T-helper 17 cell (primary cell): ENCODE measurements at regions not wholly inside any gene's neighbourhood (a gene's known extent, or its start where the extent isn't known, plus 50 kb on each side); places are given as distances from the start of the nearest gene placed in this dataset.
"Not testable (repeated sequence)": the region's sequence is repeated elsewhere in the genome, so short reads cannot be mapped to it uniquely, and the experiment has no call there.

ENCODE experiments used
- ATAC-seq: fragments of 150-1000 bp; cut with Tn5 transposase; 2 replicates; pipeline ENCODE4 v1.10.0; 2021; ENCODE audit warnings: mild to moderate bottlenecking, moderate library complexity
- DNase-seq, 3 donors: peaks; one replicate each; pipeline versions ENCODE4 v3.0.0 to v3.0.0-alpha.2; 2020 to 2021
- H3K9me3 ChIP-seq: one replicate; pipeline ENCODE4 v1.7.0; 2013; ENCODE audit warnings: low read length, mild to moderate bottlenecking; ENCODE audit not compliant: control insufficient read depth, poor library complexity, severe bottlenecking
- H3K27ac Mint-ChIP-seq: one replicate; pipeline ENCODE4 v1.8.0; 2022; ENCODE audit warnings: mild to moderate bottlenecking, moderate library complexity, mixed read lengths
- H3K27me3 Mint-ChIP-seq: one replicate; pipeline ENCODE4 v1.8.0; 2022; ENCODE audit warnings: mixed read lengths
- H3K36me3 Mint-ChIP-seq: one replicate; pipeline ENCODE4 v1.8.0; 2022; ENCODE audit warnings: low read depth, mixed read lengths
- H3K4me1 Mint-ChIP-seq: one replicate; pipeline ENCODE4 v1.8.0; 2022; ENCODE audit warnings: mild to moderate bottlenecking, mixed read lengths
- H3K4me3 Mint-ChIP-seq: one replicate; pipeline ENCODE4 v1.8.0; 2022; ENCODE audit warnings: mild to moderate bottlenecking, moderate library complexity, mixed read lengths

- H3K27ac Mint-ChIP-seq, result no peak overlapping the region
- no peaks in the 10 kb centered on the region for H3K4me1 Mint-ChIP-seq
Observed at GRCh38 chr11:69869311-69869939, 50.2 kb upstream of the FGF3 start.

DNA sequence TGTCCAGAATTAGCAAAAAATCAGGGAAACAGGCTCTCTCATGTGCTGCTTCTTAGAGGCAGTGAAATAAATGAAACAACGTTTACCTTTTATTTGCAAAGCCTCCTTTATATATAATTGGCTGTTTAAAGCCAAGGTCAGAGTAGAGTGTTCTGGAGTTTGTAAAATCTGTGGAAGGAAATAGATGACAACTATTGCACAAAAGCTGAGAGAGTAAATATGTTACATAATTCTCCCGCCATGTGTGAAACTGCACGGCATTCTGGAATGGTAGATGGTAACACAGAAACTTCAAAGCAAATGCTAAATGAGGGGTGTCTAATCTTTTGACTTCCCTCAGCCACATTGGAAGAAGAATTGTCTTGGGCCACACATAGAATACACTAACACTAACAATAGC, 51.5 kb upstream of the FGF3 start:
- H3K9me3 ChIP-seq, result no peaks in the 10 kb centered on the region
- ATAC-seq (no peak), DNase-seq (no peak)
- H3K4me3 Mint-ChIP-seq, result no peak overlapping the region
- H3K27me3 Mint-ChIP-seq, result peaks cover 38% of the 10 kb centered on the region
- H3K36me3 Mint-ChIP-seq, result peaks cover 4% of the 10 kb centered on the region
- H3K4me1 Mint-ChIP-seq, result no peaks in the 10 kb centered on the region
- H3K27ac Mint-ChIP-seq, result no peak overlapping the region

More at GRCh38 chr11:69869311-69869939, 50.2 kb upstream of the FGF3 start:
- Mint-ChIP-seq H3K27me3 (peaks cover 42% of the 10 kb centered on the region), H3K36me3 (peaks cover 5% of the 10 kb centered on the region), H3K4me3 (no peak overlapping the region)
- no peak for DNase-seq
- ATAC-seq, result no peak
- no peaks in the 10 kb centered on the region for H3K9me3 ChIP-seq

GRCh38 chr11:69873166-69874077, 54.2 kb upstream of the FGF3 start:
- no peaks in the 10 kb centered on the region for H3K9me3 ChIP-seq
- Mint-ChIP-seq H3K27me3 (peaks cover 31% of the 10 kb centered on the region), H3K36me3 (peaks cover 4% of the 10 kb centered on the region), H3K4me3 (no peak overlapping the region), H3K27ac (no peak overlapping the region), H3K4me1 (no peaks in the 10 kb centered on the region)
- ATAC-seq (no peak), DNase-seq (no peak)

DNA sequence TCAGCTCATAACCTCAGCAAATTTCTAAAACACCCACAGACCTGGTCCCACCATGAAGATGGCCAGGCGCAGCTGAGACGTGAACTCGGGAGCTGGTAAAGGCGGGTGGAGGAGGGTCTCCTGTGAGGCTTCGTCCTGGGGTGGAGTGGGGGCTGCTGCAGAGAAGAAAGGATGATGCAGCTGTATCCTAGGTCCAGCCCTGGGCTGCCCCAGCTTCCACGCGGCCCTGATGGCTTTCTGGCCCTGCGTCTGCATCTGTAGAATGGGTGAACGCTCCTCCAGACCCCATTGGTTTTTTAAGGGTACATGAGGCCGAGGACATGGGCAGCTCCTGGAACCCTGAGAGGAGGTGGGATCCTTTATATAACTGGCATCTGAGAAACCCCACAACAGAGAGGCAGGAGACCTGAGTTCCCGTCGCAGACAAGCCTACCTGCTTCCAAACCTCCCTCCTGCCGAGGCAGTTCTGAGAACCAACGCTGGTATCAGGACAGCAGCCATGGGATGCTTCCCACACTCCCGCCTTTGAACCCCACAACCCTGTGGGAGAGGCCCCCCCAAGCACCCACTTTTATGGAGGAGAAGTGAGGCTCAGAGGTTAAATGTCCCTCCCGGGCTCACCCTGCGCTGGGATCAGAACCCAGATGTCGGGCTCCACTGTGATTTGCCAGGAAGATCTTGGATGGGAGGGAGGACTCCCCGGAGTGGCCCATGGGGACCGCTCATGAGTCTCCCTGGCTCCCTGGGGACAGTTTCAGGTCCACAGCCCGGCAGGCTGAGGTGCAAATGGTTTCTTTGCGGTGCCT, 55.2 kb upstream of the FGF3 start:
- H3K27me3 Mint-ChIP-seq, result peaks cover 29% of the 10 kb centered on the region
- ATAC-seq (no peak), DNase-seq (no peak)
- no peaks in the 10 kb centered on the region for H3K9me3 ChIP-seq
- H3K4me3 Mint-ChIP-seq, result no peak overlapping the region
- no peaks in the 10 kb centered on the region for H3K4me1 Mint-ChIP-seq
- H3K36me3 Mint-ChIP-seq, result peaks cover 4% of the 10 kb centered on the region
- no peak overlapping the region for H3K27ac Mint-ChIP-seq

- no peaks in the 10 kb centered on the region for H3K9me3 ChIP-seq
- DNase-seq (no peak), ATAC-seq (no peak)
- Mint-ChIP-seq H3K4me1 (no peaks in the 10 kb centered on the region), H3K27me3 (peaks cover 26% of the 10 kb centered on the region), H3K36me3 (peaks cover 4% of the 10 kb centered on the region), H3K27ac (no peak overlapping the region), H3K4me3 (no peak overlapping the region)
Observed at GRCh38 chr11:69874984-69875624, 55.9 kb upstream of the FGF3 start.

GRCh38 chr11:69876013-69876412, 56.8 kb upstream of the FGF3 start:
- DNase-seq (no peak), ATAC-seq (no peak)
- H3K9me3 ChIP-seq, result no peaks in the 10 kb centered on the region
- Mint-ChIP-seq H3K27me3 (peaks cover 28% of the 10 kb centered on the region), H3K27ac (no peak overlapping the region), H3K4me1 (no peaks in the 10 kb centered on the region), H3K4me3 (no peak overlapping the region), H3K36me3 (peaks cover 4% of the 10 kb centered on the region)

DNA sequence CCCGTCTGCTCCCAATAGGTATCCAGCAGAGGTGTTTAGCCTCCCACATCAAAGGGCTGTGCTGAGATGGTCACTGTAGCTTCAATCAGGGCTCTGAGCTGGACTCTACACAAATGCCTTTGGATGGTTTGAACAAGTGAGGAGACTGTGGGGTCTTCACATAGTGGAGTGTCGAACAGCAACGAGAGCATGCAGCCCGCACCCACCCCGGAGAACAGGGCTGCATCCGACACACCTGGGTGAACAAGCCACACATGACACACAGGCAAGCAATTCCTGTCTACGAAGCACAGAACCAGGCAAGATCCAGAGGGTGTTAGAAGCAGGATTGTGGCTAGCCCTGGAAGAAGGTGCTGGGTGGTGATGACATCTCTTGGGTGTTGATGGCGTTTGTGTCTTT, 58.0 kb upstream of the FGF3 start:
- no peak overlapping the region for H3K4me3 Mint-ChIP-seq
- H3K27ac Mint-ChIP-seq, result no peak overlapping the region
- H3K36me3 Mint-ChIP-seq, result peaks cover 4% of the 10 kb centered on the region
- H3K4me1 Mint-ChIP-seq, result no peaks in the 10 kb centered on the region
- ATAC-seq (no peak), DNase-seq (no peak)
- H3K9me3 ChIP-seq, result no peaks in the 10 kb centered on the region
- peaks cover 40% of the 10 kb centered on the region for H3K27me3 Mint-ChIP-seq

- H3K9me3 ChIP-seq, ATAC-seq, H3K4me3 Mint-ChIP-seq, H3K27ac Mint-ChIP-seq, DNase-seq, H3K4me1 Mint-ChIP-seq, H3K36me3 Mint-ChIP-seq: not testable (repeated sequence)
- peaks cover 44% of the 10 kb centered on the region for H3K27me3 Mint-ChIP-seq
Observed at GRCh38 chr11:69877704-69878103, 58.5 kb upstream of the FGF3 start.

- ATAC-seq, result no peak
- Mint-ChIP-seq H3K36me3 (no peaks in the 10 kb centered on the region), H3K4me1 (no peaks in the 10 kb centered on the region), H3K27me3 (peaks cover 50% of the 10 kb centered on the region), H3K4me3 (no peak overlapping the region), H3K27ac (no peak overlapping the region)
- DNase-seq, result no peak
- no peaks in the 10 kb centered on the region for H3K9me3 ChIP-seq
Observed at GRCh38 chr11:69878144-69878883, 59.1 kb upstream of the FGF3 start.

GRCh38 chr11:69878927-69879728, 59.9 kb upstream of the FGF3 start:
- no peak overlapping the region for H3K27ac Mint-ChIP-seq
- DNase-seq (no peak), ATAC-seq (no peak)
- H3K36me3 Mint-ChIP-seq, result no peaks in the 10 kb centered on the region
- H3K4me3 Mint-ChIP-seq, result no peak overlapping the region
- H3K9me3 ChIP-seq, result no peaks in the 10 kb centered on the region
- H3K27me3 Mint-ChIP-seq, result peaks cover 58% of the 10 kb centered on the region
- H3K4me1 Mint-ChIP-seq, result no peaks in the 10 kb centered on the region

DNA sequence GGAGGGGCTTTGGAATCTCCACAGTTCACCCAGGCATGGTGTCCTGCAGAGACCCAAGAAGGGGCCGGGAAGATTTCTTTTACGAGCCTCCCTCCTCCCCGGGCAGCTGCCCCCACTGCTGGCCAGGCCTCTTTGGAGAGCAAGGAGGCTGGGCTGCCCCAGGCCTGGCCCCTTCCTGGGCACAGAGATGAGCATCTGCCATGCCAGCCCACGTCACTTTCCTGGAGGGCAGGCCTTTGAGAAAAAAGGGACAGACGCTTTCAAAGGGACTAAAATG, 60.5 kb upstream of the FGF3 start:
- no peak for DNase-seq
- no peak for ATAC-seq
- no peak overlapping the region for H3K4me3 Mint-ChIP-seq
- H3K27ac Mint-ChIP-seq, result no peak overlapping the region
- no peaks in the 10 kb centered on the region for H3K4me1 Mint-ChIP-seq
- H3K36me3 Mint-ChIP-seq, result no peaks in the 10 kb centered on the region
- H3K27me3 Mint-ChIP-seq, result peaks cover 61% of the 10 kb centered on the region
- no peaks in the 10 kb centered on the region for H3K9me3 ChIP-seq
